Esophagus (tissue), 2 donors: ENCODE measurements at regions not wholly inside any gene's neighbourhood (a gene's known extent, or its start where the extent isn't known, plus 50 kb on each side); places are given as distances from the start of the nearest gene placed in this dataset.

ENCODE experiments used
- H3K27ac ChIP-seq, 2 donors: one replicate each; pipeline ENCODE4 v1.5.1; 2013; ENCODE audit warnings: low read depth in 2 of 2, mild to moderate bottlenecking in 2 of 2, inconsistent platforms in 1 of 2, low read length in 1 of 2, moderate library complexity in 1 of 2
- H3K27me3 ChIP-seq, 2 donors: one replicate each; pipeline ENCODE4 v1.6.1; 2013; ENCODE audit warnings: low read length in 2 of 2, control low read depth in 1 of 2, mild to moderate bottlenecking in 1 of 2; ENCODE audit not compliant: insufficient read depth in 2 of 2, control insufficient read depth in 1 of 2
- H3K36me3 ChIP-seq, 2 donors: one replicate each; pipeline ENCODE4 v1.6.1; 2013; ENCODE audit warnings: low read length in 1 of 2; ENCODE audit not compliant: control insufficient read depth in 2 of 2, insufficient read depth in 2 of 2
- H3K4me1 ChIP-seq, 2 donors: one replicate each; pipeline ENCODE4 v1.6.1; 2013; ENCODE audit warnings: low read length in 1 of 2; ENCODE audit not compliant: control insufficient read depth in 2 of 2, insufficient read depth in 2 of 2
- H3K4me3 ChIP-seq, 2 donors: one replicate each; pipeline ENCODE4 v1.5.1; 2013; ENCODE audit warnings: low read length in 2 of 2, mild to moderate bottlenecking in 2 of 2, low read depth in 1 of 2, moderate library complexity in 1 of 2
- H3K9me3 ChIP-seq, 2 donors: one replicate each; pipeline ENCODE4 v1.6.1; 2013; ENCODE audit warnings: mild to moderate bottlenecking in 2 of 2, low read depth in 1 of 2, low read length in 1 of 2, moderate library complexity in 1 of 2; ENCODE audit not compliant: control insufficient read depth in 2 of 2, insufficient read depth in 1 of 2
- WGBS, 2 donors: extraction: QIAGEN DNeasy Blood & Tissue Kit; methylation state at CpG; one replicate each; pipeline ENCODE4 v1.1.7; 2013; 5-methylcytosine and 5-hydroxymethylcytosine counted together
- donor health status: healthy with polysubstance abuse.
- donor health status: Bipolar disorder and iron deficiency.

DNA sequence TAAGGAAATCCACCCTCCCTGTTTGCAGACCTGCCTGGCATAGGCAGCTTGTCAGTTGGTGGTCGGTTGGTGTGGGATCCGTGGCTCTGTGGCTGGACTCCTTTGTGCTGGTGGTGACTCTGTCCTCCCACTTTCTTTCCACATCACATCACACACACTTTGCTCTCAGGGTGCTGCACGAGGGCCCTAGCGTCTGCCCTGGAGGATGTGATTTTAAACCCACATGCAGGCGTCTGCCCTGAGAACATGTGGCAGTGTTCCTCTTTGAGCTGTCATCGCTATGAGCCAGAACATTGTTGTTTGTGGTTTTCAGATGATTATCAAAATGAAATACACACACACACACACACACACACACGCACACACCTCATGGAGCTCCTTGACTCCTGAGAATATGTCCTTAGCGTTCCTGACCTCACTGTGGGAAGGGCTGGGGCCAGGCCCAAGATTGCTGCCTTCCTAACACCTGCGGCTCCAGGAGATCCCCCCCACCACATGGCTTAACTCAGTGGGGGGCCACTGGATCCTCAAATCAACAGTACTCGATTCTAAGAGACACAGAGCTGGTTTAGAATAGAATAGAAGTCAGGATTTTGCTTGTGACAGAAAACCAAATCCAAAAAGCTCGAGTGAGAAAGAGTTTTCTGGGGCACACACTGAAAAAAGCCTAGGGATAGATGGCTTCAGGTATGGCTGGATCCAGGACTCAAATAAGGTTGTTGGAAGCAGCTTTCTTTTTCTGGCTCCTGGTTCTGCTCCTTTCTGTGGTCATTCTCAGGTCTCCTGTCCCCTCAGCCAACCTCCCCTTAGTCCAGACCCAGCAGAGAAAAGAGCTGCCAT, 54.8 kb downstream of the RTP5 start:
- H3K4me1 ChIP-seq = no peaks in the 10 kb centered on the region
- no peaks in the 10 kb centered on the region for H3K27me3 ChIP-seq
- H3K9me3 ChIP-seq = no peaks in the 10 kb centered on the region
- no peak overlapping the region for H3K27ac ChIP-seq
- no peaks in the 10 kb centered on the region for H3K36me3 ChIP-seq
- H3K4me3 ChIP-seq = no peak overlapping the region
- WGBS, 2 donors = 79 to 82% methylated on average over 11 of the region's 11 CpGs

DNA sequence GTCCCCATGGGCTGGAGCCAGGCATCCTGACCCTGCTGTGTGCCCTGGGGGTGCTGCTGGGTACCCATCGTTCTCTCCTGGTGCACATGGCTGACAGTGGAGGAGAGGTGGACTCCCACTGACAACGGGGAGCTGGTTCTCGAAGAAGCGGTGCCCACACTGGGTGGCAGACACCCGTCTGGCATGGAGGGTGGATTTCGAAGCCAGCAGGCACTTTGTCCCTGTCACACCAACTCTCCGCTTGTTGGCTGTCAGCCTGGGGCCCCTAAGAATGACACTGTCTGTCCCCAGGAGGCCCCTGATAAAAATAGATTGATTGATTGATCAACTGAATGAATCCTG, 55.4 kb downstream of the RTP5 start:
- H3K27ac ChIP-seq = no peak overlapping the region
- no peaks in the 10 kb centered on the region for H3K36me3 ChIP-seq
- no peaks in the 10 kb centered on the region for H3K4me1 ChIP-seq
- H3K27me3 ChIP-seq = no peaks in the 10 kb centered on the region
- no peaks in the 10 kb centered on the region for H3K9me3 ChIP-seq
- 90 to 91% methylated on average over 7 of the region's 7 CpGs for WGBS, 2 donors
- no peak overlapping the region for H3K4me3 ChIP-seq

DNA sequence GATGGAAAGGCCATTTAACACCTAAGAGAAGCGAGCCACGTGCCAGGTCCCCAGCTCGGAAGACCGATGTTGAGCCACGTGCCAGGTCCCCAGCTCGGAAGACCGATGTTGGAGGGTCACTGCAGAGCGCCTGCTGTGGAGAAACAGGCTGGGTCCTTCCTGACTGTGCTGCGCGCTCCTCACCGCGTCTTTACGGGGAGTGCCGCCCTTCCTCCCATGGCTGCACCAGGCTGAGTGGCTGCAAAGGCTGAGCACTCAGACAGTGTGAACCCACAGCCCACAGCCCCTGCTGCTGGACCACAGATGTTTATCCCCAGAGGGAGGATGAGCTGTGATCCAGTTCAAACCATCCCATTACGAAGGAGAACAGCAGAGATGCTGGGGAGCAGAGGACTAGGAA, 55.7 kb downstream of the RTP5 start:
- H3K4me1 ChIP-seq = no peaks in the 10 kb centered on the region
- no peaks in the 10 kb centered on the region for H3K36me3 ChIP-seq
- no peaks in the 10 kb centered on the region for H3K9me3 ChIP-seq
- H3K27me3 ChIP-seq = no peaks in the 10 kb centered on the region
- no peak overlapping the region for H3K4me3 ChIP-seq
- no peak overlapping the region for H3K27ac ChIP-seq
- WGBS, 2 donors = 83 to 92% methylated on average over 15 of the region's 15 CpGs

DNA sequence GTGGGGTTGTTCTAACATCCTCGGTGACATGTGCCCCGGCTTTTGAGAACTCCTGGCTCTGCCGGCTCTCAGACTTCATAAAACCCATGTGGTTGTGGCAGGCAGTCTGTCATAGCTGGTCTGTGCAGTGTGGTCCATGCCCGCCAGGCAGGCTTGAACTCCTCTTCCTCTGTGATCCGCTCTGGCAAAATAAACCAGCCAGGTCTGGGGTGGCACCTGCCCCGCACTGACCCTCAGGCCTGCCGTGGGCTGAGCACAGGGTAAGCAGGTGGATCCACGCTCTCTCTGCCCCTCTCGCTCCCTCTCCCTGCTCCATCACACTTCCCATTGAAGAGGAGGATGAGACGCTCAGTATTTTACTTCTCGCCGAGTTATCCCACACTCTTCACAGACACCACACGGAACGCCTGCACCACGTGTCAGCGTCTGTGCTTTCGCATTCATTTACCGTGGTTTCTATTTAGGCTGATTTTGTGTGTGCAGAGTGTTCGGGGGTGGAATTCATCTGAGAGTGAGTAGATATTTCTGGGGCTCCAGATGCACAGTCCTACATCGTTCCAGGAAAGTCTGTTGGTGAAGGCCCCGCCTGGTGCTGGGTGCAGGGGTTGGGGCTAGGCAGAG, 56.4 kb downstream of the RTP5 start:
- no peaks in the 10 kb centered on the region for H3K9me3 ChIP-seq
- WGBS, 2 donors = 78 to 79% methylated on average over 21 of the region's 21 CpGs
- H3K27me3 ChIP-seq = no peaks in the 10 kb centered on the region
- no peak overlapping the region for H3K27ac ChIP-seq
- no peaks in the 10 kb centered on the region for H3K4me1 ChIP-seq
- H3K4me3 ChIP-seq = no peak overlapping the region
- H3K36me3 ChIP-seq = no peaks in the 10 kb centered on the region

DNA sequence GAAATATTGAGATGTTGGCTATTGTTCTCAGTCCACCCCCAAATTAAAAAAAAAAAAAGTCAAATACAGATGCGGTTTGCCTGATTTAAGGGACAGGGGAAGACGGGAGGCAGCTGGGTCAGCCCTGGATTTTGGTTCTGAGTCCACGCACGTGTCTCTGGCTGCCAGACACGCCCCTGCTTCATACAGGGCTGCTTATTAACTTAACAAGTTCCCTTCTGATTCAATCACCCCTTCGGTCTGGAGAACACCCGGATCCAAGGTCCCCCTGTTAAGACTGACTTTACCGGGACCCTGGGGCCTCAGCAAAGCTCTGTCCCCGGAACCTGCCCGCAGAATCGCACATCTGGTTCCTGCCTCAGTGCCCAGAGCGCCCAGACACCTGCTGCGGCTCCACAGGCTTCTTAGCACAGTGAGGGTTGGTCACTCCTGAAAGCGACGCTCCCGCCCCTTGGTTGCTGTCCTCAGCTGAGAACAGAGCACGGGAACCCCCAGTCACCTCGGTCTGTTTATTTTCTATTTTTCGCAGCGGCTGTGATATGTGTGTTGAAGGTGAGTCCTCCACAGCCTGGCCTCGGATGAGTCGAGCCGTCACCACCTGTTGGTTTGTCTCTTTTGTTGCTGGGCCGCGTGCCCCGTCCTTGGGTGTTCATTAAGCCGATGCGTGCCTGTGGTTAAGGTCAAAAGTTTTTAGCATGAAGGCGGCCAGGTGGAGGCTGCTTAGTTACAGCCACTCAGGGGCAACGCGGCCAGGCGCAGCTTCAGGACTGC, 57.2 kb downstream of the RTP5 start:
- 67 to 80% methylated on average over 32 of the region's 32 CpGs for WGBS, 2 donors

DNA sequence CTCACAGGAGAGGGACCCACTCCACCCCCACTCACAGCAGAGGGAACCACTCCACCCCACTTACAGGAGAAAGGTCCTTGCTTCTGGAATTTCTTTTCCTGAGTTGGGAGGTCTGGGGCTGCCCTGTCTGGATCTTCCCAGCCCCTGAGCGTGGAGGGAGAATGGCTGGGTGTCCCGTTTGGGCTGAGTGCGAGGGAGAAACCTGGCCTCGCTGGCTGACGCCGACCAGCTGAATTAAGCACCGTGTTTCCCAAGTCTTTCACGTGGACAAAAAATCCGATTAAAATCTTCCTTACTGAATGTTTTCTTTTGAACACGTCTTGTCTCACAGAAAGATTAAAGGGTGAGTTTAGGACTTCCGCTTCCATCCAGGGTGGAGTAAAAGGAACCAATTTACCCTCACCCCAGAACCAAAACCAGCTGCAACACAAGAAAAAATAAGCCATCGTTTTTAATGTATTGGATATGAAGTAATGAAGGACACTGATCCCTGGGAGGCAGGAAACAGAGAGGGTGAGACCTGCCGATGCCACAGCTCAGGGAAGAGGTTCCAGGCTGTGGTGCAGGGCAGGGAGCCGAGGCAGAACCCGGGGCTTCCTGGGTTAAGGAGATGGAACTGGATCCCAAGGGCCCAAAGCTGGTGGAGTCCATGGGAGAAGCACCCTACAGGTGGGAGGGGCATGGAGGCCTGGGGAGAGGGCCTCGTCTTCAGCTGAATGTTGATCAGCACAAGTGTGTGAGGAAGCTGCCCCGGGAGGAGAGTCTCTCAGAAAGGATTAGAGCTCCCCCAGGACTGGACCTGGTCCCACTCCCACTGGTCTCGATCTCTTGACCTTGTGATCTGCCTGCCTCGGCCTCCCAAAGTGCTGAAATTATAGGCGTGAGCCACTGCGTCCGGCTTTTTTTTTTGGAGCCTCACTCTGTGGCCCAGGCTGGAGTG, 60.3 kb downstream of the RTP5 start:
- H3K36me3 ChIP-seq = no peaks in the 10 kb centered on the region
- H3K4me3 ChIP-seq = no peak overlapping the region
- WGBS, 2 donors = 84 to 86% methylated on average over 22 of the region's 22 CpGs
- H3K27ac ChIP-seq = no peak overlapping the region
- H3K27me3 ChIP-seq = no peaks in the 10 kb centered on the region
- no peaks in the 10 kb centered on the region for H3K9me3 ChIP-seq
- H3K4me1 ChIP-seq = peaks cover 0 to 6% of the 10 kb centered on the region in 2 donors

More for the DNA sequence above, 57.2 kb downstream of the RTP5 start:
- Histone ChIP-seq H3K9me3 (no peaks in the 10 kb centered on the region), H3K4me3 (no peak overlapping the region), H3K27ac (no peak overlapping the region), H3K27me3 (no peaks in the 10 kb centered on the region), H3K36me3 (no peaks in the 10 kb centered on the region), H3K4me1 (no peaks in the 10 kb centered on the region)

DNA sequence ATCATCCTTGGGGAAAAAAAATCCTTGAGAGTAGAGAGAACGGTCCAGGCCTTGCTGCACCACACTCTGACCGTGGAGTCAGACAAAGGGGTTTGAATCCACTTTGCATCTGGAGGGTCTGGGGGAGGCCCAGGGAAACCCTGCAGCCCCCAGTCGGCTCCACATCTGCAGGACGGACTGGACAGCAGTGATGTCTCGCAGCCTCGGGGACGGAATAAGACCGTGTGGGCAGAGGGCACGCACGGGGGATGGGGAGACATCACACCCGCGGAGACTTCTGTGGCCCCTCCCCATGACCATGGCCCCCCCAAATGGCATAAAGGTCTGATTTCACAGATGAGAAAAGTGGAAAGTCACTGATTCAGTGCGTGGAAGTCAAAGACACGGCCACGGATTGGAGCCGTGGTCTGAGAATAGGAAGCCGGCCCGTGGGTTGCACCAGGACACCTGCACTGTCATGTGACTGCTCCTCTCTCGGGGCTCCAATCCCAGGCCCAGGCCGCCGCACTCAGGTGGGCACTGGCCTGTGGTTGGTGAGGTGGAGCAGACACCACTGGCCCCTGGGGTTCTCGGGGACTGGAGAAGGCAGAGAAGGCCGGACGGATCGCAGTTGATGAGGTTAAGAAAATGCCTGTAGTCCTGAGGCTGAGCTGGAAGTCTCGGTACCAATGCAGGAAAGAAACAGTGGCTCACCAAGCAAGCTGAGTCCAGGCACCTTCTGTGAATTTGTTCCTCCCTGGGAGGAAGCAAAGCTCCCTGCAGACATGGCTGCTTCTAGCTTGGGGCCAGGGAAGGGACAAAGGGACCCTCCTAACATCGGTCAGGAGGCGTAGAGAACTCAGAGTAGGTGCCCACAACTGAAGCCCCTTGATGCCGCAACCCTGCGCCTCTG, 61.8 kb downstream of the RTP5 start:
- peaks cover 0 to 6% of the 10 kb centered on the region in 2 donors for H3K4me1 ChIP-seq
- H3K9me3 ChIP-seq = no peaks in the 10 kb centered on the region
- no peak overlapping the region for H3K27ac ChIP-seq
- no peaks in the 10 kb centered on the region for H3K36me3 ChIP-seq
- WGBS, 2 donors = 94 to 95% methylated on average over 30 of the region's 30 CpGs
- H3K27me3 ChIP-seq = no peaks in the 10 kb centered on the region
- H3K4me3 ChIP-seq = no peak overlapping the region

DNA sequence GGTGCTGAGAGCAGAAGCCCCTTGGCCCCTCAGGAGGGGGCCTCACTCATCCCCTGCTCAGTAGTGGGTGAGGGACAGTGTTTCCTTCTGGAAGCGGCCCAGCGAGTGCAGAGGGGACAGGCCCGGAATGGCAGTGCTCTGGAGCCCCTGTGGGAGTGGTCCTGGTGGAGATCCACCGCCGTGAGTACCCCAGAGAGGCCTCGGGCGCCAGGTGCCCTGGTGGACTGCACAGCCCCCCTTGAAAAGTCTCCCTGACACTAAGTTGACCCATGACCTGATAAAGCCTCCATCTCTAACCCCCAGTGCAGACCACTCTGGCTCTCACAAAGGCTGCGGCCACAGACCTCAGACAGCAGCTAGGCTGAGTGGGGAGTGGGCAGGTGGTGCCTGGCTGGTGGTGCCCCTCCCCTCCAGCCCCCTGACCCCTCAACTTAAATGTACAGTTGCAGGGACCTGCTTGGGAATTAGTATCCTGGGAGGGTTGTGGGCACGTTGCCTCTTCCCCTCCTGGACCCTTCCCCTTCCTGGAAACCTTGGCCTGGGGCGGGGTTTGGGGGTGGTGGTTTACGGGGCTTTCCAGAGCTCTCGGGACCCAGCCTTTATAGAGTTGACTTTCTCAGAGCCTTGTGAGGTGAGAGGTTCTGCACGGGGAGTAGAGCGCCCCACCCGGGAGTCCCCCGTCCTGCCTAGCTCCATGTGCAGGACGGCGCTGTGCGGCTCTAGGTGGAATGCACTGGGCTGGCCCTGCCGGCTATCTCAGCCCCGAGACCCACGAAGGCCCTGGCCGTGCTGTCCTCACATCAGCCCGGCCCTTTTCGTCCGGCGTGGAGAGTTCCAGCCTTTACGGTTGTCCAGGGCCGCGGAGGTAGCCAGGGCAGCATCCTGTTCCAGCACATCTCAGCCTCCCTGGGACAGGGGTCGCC, 62.7 kb downstream of the RTP5 start:
- H3K27me3 ChIP-seq = no peaks in the 10 kb centered on the region
- H3K27ac ChIP-seq = peak overlapping the region in 1 of 2 donors; percentile 64
- WGBS, 2 donors = 90 to 93% methylated on average over 31 of the region's 31 CpGs

More for the DNA sequence above, 62.7 kb downstream of the RTP5 start:
- Histone ChIP-seq H3K4me3 (no peak overlapping the region), H3K4me1 (peaks cover 0 to 6% of the 10 kb centered on the region in 2 donors), H3K9me3 (no peaks in the 10 kb centered on the region), H3K36me3 (no peaks in the 10 kb centered on the region)
